HG02884 (cell line): ENCODE measurements at regions not wholly inside any gene's neighbourhood (a gene's known extent, or its start where the extent isn't known, plus 50 kb on each side); places are given as distances from the start of the nearest gene placed in this dataset.

Source experiments
- ATAC-seq: cut with Tn5 transposase; IDR thresholded peaks from one replicate; pipeline ENCODE4 v1.9.1; 2021; ENCODE audit warnings: mild to moderate bottlenecking, moderate library complexity; ENCODE audit not compliant: unreplicated experiment

- no peak for ATAC-seq
Measured at GRCh38 chr21:31471865-31472264, 127.8 kb upstream of the TIAM1 start.

DNA sequence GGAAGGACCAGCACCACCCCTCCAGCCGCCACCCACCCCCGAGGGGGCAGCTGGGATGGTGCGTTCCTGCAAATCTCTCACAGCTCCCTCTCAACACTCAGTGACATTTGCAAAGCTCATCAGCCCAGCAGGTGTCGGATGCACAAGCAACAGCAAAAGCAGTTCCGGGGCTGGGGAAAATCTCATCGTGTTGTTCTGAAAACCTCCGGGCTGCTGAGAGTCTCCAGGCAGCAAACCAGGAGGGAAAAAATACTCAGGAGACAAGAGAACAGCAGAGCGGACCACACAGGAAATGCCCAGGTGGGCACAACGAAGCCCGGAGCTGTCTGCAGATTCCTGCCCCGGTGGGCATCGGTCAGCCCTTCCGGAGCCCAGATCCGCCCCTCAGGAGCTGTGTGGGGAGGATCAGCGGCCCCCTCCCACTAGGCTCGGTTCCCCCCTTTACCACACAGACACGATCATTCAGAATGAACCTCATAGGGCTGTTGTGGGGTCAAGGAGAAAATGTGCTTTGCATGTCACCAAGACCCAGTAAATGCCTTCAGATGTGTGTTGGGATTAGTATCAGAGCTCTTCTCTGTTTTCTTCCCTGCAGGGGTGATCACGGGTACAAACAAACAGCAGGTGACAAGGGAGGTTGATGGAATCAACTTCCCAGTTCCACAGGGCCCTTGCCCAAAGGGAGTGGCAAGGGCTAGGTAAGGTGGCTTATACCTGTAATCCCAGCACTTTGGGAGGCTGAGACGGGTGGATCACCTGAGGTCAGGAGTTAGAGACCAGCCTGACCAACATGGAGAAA is 127.0 kb upstream of the TIAM1 start:
- ATAC-seq = no peak

- no peak for ATAC-seq
Measured at GRCh38 chr21:31460980-31461379, 116.9 kb upstream of the TIAM1 start.

GRCh38 chr21:31459457-31459856 is 115.4 kb upstream of the TIAM1 start:
- no peak for ATAC-seq

DNA sequence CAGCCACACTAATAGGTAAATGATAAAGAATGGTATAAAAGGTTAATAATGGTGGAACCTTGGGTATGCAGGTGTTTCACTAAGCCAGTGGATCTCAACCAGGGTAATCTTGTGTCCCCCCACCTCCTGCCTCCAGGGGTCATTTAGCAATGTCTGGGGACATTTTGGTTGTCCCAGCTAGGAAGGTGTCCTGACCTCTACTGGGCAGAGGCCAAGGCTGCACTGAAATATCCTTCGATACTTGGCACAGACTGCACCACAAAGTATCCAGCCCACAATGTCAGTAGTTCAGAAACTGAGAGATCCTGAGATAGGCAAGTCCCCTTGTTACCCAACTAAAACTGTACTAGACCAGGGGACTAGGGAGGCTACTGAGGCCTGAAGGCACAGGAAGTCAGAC is 113.6 kb upstream of the TIAM1 start:
- ATAC-seq = no peak

DNA sequence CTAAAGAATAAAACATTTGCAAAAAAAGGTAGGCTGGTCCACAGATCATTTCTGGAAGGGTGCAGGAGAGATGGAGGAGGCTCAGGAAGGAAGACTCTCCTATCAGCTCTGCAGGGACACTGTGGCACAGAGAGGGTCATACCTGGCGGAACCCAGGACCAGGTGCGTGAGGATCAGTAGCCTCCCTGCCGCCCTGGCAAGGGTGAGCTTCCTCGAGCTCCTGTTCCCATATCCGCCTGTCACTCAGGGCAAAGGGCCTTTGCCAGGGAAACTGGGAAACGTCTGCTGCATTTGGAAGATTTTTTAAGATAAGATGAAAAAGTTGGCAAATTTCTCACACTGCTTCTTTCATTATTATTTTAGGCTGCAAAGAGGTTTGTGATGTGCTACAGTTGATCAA is 112.1 kb upstream of the TIAM1 start:
- no peak for ATAC-seq

- ATAC-seq = no peak
Measured at GRCh38 chr21:31455506-31455905, 111.4 kb upstream of the TIAM1 start.

GRCh38 chr21:31450980-31451379 is 106.9 kb upstream of the TIAM1 start:
- ATAC-seq = no peak

DNA sequence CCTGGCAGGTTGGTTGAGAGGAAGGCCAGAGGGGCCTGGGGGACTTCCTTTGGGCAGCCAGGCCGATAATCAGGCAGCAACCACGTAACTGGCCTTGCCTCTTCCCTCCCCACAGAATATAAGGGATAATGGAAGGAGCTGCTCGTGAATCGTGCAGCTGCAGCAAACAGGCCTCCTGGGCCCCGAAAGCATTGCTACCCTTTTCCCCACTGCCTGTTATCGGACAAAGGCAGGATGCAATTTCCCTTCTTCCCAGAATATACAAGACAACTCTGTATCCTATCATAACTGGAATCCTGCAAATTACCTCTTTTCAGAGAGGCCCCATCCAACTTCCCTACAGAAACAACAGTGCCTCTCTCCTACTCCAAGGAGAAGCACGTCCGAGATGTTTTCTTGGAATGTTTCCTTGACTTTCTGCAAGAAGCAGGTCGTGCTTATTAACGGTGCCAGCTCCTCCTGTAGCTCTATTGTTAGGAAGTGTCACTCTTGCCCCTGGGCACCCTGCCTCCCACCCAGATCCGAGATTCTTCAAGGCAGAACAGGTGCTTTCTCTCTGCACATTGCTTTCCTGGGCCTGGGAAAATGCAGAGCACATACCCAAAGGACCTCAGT is 106.0 kb upstream of the TIAM1 start:
- no peak for ATAC-seq

- ATAC-seq = no peak
Measured at GRCh38 chr21:31448496-31448895, 104.4 kb upstream of the TIAM1 start.

DNA sequence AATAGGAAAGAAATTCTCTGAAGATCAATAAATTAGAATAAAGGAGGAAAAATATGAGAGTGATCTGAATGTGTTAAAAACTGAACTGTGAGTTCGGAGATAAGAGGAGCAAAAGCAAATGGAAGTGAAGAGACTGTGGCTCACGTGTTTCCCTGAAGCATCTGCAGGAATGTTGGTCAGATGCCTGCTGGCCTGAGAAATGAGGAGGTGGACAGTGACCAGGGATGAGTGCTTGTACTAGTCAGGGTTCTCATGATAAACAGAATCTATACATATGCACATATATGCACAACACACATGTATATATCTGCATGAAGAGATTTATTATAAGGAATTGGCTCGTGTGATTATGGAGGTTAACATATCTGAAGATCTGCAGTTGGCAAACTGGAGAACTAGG is 103.4 kb upstream of the TIAM1 start:
- no peak for ATAC-seq

- ATAC-seq = no peak
Measured at GRCh38 chr21:31446226-31446855, 102.3 kb upstream of the TIAM1 start.

DNA sequence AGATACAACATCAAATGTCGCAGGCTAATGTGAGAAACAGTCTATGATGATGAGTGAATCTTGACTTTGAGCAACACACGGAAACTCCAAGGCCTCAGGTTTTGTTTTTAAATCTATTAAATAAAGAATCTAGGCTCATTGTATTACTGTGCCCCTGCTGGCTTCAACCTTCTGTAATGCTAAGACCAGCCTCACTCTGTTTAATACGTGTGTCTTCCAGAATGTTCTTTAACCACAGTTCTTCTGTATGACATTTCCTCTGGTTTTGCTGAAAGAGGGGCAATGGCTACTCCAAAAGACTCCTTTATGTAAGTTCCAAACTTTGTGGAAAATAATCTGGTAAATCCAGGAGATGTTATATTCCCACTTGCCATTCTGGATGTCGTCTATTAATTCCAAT is 101.1 kb upstream of the TIAM1 start:
- ATAC-seq = no peak

DNA sequence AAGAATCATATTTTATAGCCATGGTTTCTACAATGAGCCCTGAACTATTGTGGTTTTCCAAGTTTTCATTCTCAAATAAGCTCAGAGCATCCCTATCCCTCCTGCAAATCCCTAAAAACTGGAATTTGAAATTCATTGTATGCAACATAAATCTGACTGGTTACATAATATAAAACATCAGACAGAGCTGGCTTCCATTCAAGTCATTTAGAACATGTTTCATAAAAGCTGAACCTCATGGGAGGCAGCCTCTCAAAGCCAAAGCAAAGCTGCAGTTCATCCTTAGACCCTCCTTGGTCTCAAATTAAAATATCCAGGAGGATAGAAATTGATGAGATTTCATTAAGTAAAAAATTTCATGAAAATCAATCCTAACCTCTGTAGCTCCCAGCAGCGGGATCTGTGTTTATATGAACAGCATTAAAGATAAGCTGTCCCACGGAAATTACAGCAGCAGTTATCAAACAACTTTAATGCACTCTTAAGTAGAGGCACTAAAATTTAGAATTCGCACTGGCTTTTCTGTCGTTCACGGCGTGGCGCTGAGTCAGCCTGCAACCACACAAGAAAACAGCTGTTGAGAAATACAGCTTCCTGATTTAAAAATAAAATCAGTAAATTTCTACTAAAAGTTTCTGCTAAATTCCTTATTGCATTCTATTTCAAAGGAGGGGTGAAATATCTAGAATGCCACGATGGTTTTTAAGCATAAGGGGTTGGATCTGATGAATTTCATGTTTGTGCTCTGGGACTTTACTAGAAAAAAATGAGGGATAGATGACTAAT is 99.9 kb upstream of the TIAM1 start:
- ATAC-seq = no peak

DNA sequence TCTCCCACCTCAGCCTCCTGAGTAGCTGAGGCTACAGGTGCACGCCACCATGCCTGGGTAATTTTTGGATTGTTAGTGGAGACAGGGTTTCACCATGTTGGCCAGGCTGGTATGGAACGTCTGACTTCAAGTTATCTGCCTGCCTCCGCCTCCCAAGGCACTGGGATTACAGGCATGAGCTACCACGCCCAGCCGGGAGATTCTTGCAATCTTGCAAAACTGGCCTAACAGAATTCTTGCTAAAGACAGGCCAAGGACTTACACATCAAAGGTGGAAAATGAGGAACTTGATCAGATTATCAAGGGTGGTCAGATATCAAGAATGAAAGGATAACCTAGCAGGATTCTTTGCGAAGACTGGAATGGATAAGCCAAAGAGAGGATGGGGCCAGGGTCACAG is 98.3 kb upstream of the TIAM1 start:
- no peak for ATAC-seq

DNA sequence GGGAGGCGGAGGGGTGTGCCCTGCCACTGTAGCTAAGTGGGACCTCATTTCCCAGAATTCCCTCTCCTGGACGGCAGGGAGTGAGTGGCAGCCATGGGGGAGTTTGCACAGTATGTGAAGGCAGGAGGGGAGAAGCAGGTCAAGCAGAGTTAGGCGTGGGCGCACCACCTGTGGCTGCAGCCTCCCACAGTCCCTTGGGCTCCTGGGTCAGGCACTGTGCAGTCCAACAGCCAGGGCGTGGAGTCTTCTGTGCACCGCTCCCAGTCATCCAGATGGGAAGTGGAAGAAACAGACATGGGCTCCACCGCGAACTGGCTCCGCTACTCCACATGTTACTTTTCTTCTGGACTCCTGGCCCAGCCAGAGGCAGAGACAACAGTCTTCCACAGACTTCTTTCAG is 85.4 kb upstream of the TIAM1 start:
- no peak for ATAC-seq

DNA sequence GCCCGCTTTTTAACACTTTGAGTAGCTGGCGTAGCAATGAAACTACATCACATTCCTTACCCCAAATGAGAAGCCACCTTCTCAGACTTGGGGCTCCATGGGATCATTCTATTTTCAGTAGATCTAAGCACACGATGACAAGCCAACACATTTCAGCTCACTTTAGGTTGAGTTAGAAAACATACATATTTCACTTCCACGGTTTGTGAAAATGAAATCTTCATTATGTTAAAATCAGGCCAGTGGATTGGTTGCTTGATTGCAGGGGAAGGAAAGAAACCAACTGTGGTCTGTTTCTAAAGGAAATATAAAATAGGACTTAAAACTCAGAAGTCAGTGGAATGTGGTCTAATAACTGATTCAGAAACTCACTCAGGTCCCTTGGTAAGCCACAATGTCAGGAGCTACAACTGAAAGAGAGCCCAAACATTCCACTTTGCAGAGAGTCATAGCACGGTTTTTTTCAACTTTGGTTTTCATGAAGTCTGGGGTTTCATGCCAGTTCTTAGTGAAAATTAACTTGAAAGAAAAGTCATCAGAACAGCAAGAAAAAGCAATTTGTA is 82.3 kb upstream of the TIAM1 start:
- no peak for ATAC-seq

GRCh38 chr21:31425138-31425537 is 81.1 kb upstream of the TIAM1 start:
- ATAC-seq = no peak

GRCh38 chr21:31424058-31424457 is 80.0 kb upstream of the TIAM1 start:
- ATAC-seq = no peak

- no peak for ATAC-seq
Measured at GRCh38 chr21:31420988-31421387, 76.9 kb upstream of the TIAM1 start.

- ATAC-seq = no peak
Measured at GRCh38 chr21:31420354-31420753, 76.3 kb upstream of the TIAM1 start.
